ENCODE measurements at regions not wholly inside any gene's neighbourhood (a gene's known extent, or its start where the extent isn't known, plus 50 kb on each side); places are given as distances from the start of the nearest gene placed in this dataset.

DNA sequence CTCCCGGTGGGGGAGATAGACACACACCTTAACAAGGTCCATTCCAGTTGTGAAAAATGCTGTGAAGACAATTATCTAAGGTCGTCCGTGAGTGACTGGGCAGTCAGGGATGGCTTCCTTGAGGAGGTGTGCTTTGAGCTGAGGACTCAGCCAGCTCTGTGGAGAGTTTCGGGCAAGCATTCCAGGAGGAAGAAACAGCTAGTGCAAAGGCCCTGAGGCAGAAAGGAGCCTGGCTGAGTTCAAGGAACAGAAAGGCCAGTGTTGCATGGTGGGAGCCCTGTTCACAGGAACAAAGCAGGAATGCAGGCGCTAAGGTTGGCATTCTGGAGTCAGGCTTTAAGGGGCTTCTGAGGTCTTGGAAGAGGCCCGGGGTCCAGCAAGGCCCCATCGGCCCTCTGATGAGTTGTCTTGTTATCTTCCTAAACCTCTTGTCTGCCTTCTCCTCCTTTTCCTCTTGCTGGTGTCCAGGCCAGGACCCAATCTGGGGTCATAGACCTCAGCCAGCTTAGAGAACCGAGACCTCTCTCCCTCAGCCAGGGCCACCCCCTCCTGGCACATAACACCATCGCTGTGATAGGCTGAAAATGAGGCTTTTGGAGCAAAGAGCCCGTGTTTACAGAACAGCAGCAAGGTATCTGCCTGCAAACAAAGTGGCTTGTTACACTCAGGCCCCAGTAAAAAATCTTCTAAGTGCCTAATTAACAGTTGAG, 270.2 kb upstream of the MVB12B start:
- Mint-ChIP-seq H3K27ac (no peak overlapping the region), H3K9me3 (no peaks in the 10 kb centered on the region), H3K27me3 (ENCODE audit: insufficient read depth, low read depth, poor library complexity) (peaks cover 7% of the 10 kb centered on the region), H3K4me1 (peaks cover 27% of the 10 kb centered on the region), H3K4me3 (no peak overlapping the region), H3K36me3 (ENCODE audit: low read depth) (no peaks in the 10 kb centered on the region)
- no peaks in the 10 kb centered on the region; the same call in 1 of the 2 replicates for H3K4me1 ChIP-seq (ENCODE audit: insufficient read depth)
- DNase-seq (ENCODE audit: low spot score) (no peak), ATAC-seq (peak; percentile 13; the same call in 2 of the 3 replicates)
- H3K9me2 ChIP-seq (ENCODE audit: insufficient read depth) = no peaks in the 10 kb centered on the region
- H4K20me1 ChIP-seq (replicated peaks; ENCODE audit: insufficient read depth) = no peaks in the 10 kb centered on the region
- H3K4me2 ChIP-seq = no peak overlapping the region
- H3K27ac ChIP-seq (ENCODE audit: low read depth) = no peak overlapping the region
- no peak overlapping the region for H3K4me3 ChIP-seq
- no peaks in the 10 kb centered on the region for H3K36me3 ChIP-seq (ENCODE audit: insufficient read depth)
- TF ChIP-seq, protein P1, sequence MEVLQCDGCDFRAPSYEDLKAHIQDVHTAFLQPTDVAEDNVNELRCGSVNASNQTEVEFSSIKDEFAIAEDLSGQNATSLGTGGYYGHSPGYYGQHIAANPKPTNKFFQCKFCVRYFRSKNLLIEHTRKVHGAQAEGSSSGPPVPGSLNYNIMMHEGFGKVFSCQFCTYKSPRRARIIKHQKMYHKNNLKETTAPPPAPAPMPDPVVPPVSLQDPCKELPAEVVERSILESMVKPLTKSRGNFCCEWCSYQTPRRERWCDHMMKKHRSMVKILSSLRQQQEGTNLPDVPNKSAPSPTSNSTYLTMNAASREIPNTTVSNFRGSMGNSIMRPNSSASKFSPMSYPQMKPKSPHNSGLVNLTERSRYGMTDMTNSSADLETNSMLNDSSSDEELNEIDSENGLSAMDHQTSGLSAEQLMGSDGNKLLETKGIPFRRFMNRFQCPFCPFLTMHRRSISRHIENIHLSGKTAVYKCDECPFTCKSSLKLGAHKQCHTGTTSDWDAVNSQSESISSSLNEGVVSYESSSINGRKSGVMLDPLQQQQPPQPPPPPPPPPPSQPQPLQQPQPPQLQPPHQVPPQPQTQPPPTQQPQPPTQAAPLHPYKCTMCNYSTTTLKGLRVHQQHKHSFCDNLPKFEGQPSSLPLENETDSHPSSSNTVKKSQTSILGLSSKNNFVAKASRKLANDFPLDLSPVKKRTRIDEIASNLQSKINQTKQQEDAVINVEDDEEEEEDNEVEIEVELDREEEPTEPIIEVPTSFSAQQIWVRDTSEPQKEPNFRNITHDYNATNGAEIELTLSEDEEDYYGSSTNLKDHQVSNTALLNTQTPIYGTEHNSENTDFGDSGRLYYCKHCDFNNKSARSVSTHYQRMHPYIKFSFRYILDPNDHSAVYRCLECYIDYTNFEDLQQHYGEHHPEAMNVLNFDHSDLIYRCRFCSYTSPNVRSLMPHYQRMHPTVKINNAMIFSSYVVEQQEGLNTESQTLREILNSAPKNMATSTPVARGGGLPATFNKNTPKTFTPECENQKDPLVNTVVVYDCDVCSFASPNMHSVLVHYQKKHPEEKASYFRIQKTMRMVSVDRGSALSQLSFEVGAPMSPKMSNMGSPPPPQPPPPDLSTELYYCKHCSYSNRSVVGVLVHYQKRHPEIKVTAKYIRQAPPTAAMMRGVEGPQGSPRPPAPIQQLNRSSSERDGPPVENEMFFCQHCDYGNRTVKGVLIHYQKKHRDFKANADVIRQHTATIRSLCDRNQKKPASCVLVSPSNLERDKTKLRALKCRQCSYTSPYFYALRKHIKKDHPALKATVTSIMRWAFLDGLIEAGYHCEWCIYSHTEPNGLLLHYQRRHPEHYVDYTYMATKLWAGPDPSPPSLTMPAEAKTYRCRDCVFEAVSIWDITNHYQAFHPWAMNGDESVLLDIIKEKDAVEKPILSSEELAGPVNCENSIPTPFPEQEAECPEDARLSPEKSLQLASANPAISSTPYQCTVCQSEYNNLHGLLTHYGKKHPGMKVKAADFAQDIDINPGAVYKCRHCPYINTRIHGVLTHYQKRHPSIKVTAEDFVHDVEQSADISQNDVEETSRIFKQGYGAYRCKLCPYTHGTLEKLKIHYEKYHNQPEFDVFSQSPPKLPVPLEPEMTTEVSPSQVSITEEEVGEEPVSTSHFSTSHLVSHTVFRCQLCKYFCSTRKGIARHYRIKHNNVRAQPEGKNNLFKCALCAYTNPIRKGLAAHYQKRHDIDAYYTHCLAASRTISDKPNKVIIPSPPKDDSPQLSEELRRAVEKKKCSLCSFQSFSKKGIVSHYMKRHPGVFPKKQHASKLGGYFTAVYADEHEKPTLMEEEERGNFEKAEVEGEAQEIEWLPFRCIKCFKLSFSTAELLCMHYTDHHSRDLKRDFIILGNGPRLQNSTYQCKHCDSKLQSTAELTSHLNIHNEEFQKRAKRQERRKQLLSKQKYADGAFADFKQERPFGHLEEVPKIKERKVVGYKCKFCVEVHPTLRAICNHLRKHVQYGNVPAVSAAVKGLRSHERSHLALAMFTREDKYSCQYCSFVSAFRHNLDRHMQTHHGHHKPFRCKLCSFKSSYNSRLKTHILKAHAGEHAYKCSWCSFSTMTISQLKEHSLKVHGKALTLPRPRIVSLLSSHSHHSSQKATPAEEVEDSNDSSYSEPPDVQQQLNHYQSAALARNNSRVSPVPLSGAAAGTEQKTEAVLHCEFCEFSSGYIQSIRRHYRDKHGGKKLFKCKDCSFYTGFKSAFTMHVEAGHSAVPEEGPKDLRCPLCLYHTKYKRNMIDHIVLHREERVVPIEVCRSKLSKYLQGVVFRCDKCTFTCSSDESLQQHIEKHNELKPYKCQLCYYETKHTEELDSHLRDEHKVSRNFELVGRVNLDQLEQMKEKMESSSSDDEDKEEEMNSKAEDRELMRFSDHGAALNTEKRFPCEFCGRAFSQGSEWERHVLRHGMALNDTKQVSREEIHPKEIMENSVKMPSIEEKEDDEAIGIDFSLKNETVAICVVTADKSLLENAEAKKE (CRISPR knock-in tag; IDR thresholded peaks at IDR 0.05) = no peak
- no peak for TF ChIP-seq STAT1 (IDR thresholded peaks at IDR 0.05; ENCODE audit: unreplicated experiment)
- TF ChIP-seq JUNB (IDR thresholded peaks at IDR 0.05; ENCODE audit: unreplicated experiment) = no peak
- TF ChIP-seq, protein P2, sequence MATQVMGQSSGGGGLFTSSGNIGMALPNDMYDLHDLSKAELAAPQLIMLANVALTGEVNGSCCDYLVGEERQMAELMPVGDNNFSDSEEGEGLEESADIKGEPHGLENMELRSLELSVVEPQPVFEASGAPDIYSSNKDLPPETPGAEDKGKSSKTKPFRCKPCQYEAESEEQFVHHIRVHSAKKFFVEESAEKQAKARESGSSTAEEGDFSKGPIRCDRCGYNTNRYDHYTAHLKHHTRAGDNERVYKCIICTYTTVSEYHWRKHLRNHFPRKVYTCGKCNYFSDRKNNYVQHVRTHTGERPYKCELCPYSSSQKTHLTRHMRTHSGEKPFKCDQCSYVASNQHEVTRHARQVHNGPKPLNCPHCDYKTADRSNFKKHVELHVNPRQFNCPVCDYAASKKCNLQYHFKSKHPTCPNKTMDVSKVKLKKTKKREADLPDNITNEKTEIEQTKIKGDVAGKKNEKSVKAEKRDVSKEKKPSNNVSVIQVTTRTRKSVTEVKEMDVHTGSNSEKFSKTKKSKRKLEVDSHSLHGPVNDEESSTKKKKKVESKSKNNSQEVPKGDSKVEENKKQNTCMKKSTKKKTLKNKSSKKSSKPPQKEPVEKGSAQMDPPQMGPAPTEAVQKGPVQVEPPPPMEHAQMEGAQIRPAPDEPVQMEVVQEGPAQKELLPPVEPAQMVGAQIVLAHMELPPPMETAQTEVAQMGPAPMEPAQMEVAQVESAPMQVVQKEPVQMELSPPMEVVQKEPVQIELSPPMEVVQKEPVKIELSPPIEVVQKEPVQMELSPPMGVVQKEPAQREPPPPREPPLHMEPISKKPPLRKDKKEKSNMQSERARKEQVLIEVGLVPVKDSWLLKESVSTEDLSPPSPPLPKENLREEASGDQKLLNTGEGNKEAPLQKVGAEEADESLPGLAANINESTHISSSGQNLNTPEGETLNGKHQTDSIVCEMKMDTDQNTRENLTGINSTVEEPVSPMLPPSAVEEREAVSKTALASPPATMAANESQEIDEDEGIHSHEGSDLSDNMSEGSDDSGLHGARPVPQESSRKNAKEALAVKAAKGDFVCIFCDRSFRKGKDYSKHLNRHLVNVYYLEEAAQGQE (IDR thresholded peaks at IDR 0.05; ENCODE audit: unreplicated experiment) = no peak
- no peak for TF ChIP-seq CREB1 (CRISPR knock-in tag; IDR thresholded peaks at IDR 0.05; ENCODE audit: low read depth)
- no peak for TF ChIP-seq NANOG (IDR thresholded peaks at IDR 0.05; ENCODE audit: borderline replicate concordance)
- no peak for TF ChIP-seq EZH2 (IDR thresholded peaks at IDR 0.05; ENCODE audit: low read depth, unreplicated experiment)
- TF ChIP-seq, protein P3, sequence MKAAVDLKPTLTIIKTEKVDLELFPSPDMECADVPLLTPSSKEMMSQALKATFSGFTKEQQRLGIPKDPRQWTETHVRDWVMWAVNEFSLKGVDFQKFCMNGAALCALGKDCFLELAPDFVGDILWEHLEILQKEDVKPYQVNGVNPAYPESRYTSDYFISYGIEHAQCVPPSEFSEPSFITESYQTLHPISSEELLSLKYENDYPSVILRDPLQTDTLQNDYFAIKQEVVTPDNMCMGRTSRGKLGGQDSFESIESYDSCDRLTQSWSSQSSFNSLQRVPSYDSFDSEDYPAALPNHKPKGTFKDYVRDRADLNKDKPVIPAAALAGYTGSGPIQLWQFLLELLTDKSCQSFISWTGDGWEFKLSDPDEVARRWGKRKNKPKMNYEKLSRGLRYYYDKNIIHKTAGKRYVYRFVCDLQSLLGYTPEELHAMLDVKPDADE (IDR thresholded peaks at IDR 0.05) = no peak
- TF ChIP-seq POLR2AphosphoS5 (IDR thresholded peaks at IDR 0.05; ENCODE audit: low read depth) = no peak
- TF ChIP-seq ZNF114 (CRISPR knock-in tag; IDR thresholded peaks at IDR 0.05) = no peak
- TF ChIP-seq, protein P4, sequence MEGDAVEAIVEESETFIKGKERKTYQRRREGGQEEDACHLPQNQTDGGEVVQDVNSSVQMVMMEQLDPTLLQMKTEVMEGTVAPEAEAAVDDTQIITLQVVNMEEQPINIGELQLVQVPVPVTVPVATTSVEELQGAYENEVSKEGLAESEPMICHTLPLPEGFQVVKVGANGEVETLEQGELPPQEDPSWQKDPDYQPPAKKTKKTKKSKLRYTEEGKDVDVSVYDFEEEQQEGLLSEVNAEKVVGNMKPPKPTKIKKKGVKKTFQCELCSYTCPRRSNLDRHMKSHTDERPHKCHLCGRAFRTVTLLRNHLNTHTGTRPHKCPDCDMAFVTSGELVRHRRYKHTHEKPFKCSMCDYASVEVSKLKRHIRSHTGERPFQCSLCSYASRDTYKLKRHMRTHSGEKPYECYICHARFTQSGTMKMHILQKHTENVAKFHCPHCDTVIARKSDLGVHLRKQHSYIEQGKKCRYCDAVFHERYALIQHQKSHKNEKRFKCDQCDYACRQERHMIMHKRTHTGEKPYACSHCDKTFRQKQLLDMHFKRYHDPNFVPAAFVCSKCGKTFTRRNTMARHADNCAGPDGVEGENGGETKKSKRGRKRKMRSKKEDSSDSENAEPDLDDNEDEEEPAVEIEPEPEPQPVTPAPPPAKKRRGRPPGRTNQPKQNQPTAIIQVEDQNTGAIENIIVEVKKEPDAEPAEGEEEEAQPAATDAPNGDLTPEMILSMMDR (conservative IDR thresholded peaks at IDR 0.05; ENCODE audit: low read depth in 2 of 2) = no peak
- no peak for TF ChIP-seq ZNF331 (CRISPR knock-in tag; IDR thresholded peaks at IDR 0.05; ENCODE audit: low read depth)
- no peak overlapping the region for H2AFZ ChIP-seq
- H3K27me3 ChIP-seq (ENCODE audit: insufficient read depth) = no peaks in the 10 kb centered on the region
- H3F3A ChIP-seq (replicated peaks; ENCODE audit: low read depth) = no peaks in the 10 kb centered on the region
- no peaks in the 10 kb centered on the region for H3K79me2 ChIP-seq (replicated peaks; ENCODE audit: insufficient read depth)

Data from GM23338 (cell line).